22Rv1 (cell line): ENCODE measurements at regions not wholly inside any gene's neighbourhood (a gene's known extent, or its start where the extent isn't known, plus 50 kb on each side); places are given as distances from the start of the nearest gene placed in this dataset.

Experiments
- ZFX ChIP-seq: fragments of 450-650 bp; IDR thresholded peaks from 2 replicates; pipeline ENCODE4 v1.6.1; 2017; ENCODE audit warnings: antibody characterized with exemption, borderline replicate concordance
- TF ChIP-seq, protein P1 (sequence below): fragments of 450-650 bp; IDR thresholded peaks from 2 replicates; pipeline ENCODE4 v1.5.1; 2017; ENCODE audit warnings: mild to moderate bottlenecking

DNA sequence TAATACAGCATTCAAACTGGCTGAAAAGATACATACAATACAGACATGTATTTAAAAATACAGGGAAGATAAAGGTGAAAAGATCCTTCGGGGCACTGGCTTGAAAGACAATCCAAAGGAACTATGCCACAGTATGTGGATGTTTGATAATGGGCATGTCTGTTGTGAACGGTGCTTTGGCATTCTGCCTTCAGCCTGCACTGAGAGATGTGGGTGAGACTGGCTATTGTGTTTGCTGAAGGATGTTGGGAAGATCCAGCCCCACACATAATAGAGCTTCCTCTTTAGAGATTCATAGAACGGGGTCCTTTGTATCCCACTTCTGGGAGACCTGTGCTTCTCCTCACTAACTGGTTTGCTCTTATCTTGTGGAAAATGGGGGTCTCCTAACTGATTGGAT lies 65.1 kb upstream of the CXCR4 start:
- TF ChIP-seq, protein P1, sequence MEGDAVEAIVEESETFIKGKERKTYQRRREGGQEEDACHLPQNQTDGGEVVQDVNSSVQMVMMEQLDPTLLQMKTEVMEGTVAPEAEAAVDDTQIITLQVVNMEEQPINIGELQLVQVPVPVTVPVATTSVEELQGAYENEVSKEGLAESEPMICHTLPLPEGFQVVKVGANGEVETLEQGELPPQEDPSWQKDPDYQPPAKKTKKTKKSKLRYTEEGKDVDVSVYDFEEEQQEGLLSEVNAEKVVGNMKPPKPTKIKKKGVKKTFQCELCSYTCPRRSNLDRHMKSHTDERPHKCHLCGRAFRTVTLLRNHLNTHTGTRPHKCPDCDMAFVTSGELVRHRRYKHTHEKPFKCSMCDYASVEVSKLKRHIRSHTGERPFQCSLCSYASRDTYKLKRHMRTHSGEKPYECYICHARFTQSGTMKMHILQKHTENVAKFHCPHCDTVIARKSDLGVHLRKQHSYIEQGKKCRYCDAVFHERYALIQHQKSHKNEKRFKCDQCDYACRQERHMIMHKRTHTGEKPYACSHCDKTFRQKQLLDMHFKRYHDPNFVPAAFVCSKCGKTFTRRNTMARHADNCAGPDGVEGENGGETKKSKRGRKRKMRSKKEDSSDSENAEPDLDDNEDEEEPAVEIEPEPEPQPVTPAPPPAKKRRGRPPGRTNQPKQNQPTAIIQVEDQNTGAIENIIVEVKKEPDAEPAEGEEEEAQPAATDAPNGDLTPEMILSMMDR = no peak
- TF ChIP-seq ZFX = no peak
